H1 (cell line): ENCODE measurements at regions not wholly inside any gene's neighbourhood (a gene's known extent, or its start where the extent isn't known, plus 50 kb on each side); places are given as distances from the start of the nearest gene placed in this dataset.

Experiments
- CTCF ChIA-PET: fragments of 300-600 bp; sonication (Branson Sonifier 250); formaldehyde crosslinking; loops from one replicate; lab custom pipeline; 2021; ENCODE audit not compliant: partially characterized antibody; lab: Charles Lee
- POLR2A ChIA-PET: fragments of 300-600 bp; sonication (Branson Sonifier 250); formaldehyde crosslinking; loops from one replicate; lab custom pipeline; 2021; ENCODE audit warnings: inconsistent platforms; ENCODE audit not compliant: partially characterized antibody; lab: Charles Lee
- DNase-seq, 2 experiments: peaks; one replicate each; pipeline versions ENCODE4 v3.0.0 to v3.0.0-alpha.2; 2010 to 2022; ENCODE audit warnings: low spot score in 2 of 2, low read depth in 1 of 2, mixed read lengths in 1 of 2
- FAIRE-seq: peaks from 2 replicates; lab custom pipeline; 2011; peaks lifted over from hg19 to GRCh38; lab: Jason Lieb, UNC
- H2AFZ ChIP-seq: 2 replicates; pipeline ENCODE4 v1.8.1; 2012; ENCODE audit warnings: low read length, inconsistent platforms
- H2AK5ac ChIP-seq: 2 replicates; pipeline ENCODE4 v1.6.1; 2013; ENCODE audit warnings: low read depth, low read length
- H2BK120ac ChIP-seq: replicated peaks from 2 replicates; pipeline ENCODE3; 2013; ENCODE audit warnings: low read depth, low read length, inconsistent platforms
- H2BK12ac ChIP-seq: 2 replicates; pipeline ENCODE4 v1.6.1; 2013; ENCODE audit warnings: low read depth, low read length
- H2BK15ac ChIP-seq: 2 replicates; pipeline ENCODE4 v1.6.1; 2013; ENCODE audit warnings: low read length
- H2BK20ac ChIP-seq: 2 replicates; pipeline ENCODE4 v1.6.1; 2013; ENCODE audit warnings: low read length
- H2BK5ac ChIP-seq: 2 replicates; pipeline ENCODE4 v1.6.1; 2013; ENCODE audit warnings: low read depth, low read length
- H3K14ac ChIP-seq: 2 replicates; pipeline ENCODE4 v1.6.1; 2013; ENCODE audit warnings: inconsistent platforms; ENCODE audit not compliant: insufficient read length
- H3K18ac ChIP-seq: 2 replicates; pipeline ENCODE4 v1.6.1; 2013; ENCODE audit warnings: low read length; ENCODE audit errors: extremely low read depth
- H3K23ac ChIP-seq: 2 replicates; pipeline ENCODE4 v1.6.1; 2013; ENCODE audit warnings: inconsistent platforms; ENCODE audit not compliant: insufficient read length
- H3K23me2 ChIP-seq: 2 replicates; pipeline ENCODE4 v1.6.1; 2013; ENCODE audit warnings: low read depth, low read length
- H3K27ac ChIP-seq: 2 replicates; pipeline ENCODE4 v1.6.1; 2011; ENCODE audit warnings: low read depth, low read length, inconsistent platforms
- H3K27me3 ChIP-seq, 4 experiments: replicated peaks in 1 of 4; 1 replicate in 1 of 4; 2 replicates in 3 of 4; pipeline versions ENCODE4 v1.6.1 to v1.8.1; 2011 to 2013; ENCODE audit warnings: low read length in 3 of 4, mild to moderate bottlenecking in 3 of 4, inconsistent platforms in 2 of 4, mixed read lengths in 2 of 4, moderate library complexity in 1 of 4; ENCODE audit not compliant: control insufficient read depth in 3 of 4, insufficient read depth in 3 of 4; ENCODE audit errors: extremely low read depth in 1 of 4
- H3K36me3 ChIP-seq, 4 experiments: 2 replicates each; pipeline versions ENCODE4 v1.6.1 to v1.8.1; 2011 to 2013; ENCODE audit warnings: mild to moderate bottlenecking in 4 of 4, low read length in 3 of 4, moderate library complexity in 2 of 4, control low read depth in 1 of 4, inconsistent platforms in 1 of 4; ENCODE audit not compliant: insufficient read depth in 4 of 4, control insufficient read depth in 2 of 4
- H3K4ac ChIP-seq: replicated peaks from 2 replicates; pipeline ENCODE3; 2013; ENCODE audit warnings: low read length, low read depth, mixed read lengths, inconsistent platforms; ENCODE audit not compliant: insufficient read length
- H3K4me1 ChIP-seq, 4 experiments: replicated peaks in 1 of 4; 1 replicate in 1 of 4; 2 replicates in 3 of 4; pipeline versions ENCODE4 v1.6.1 to v1.8.1; 2011 to 2013; ENCODE audit warnings: low read length in 3 of 4, inconsistent platforms in 2 of 4, mixed read lengths in 1 of 4; ENCODE audit not compliant: insufficient read depth in 4 of 4, control insufficient read depth in 3 of 4
- H3K4me2 ChIP-seq, 2 experiments: 2 replicates each; pipeline versions ENCODE4 v1.6.1 to v1.8.1; 2011 to 2013; ENCODE audit warnings: low read depth in 2 of 2, low read length in 2 of 2, control low read depth in 1 of 2, inconsistent platforms in 1 of 2, mild to moderate bottlenecking in 1 of 2; ENCODE audit not compliant: insufficient read depth in 1 of 2
- H3K4me3 ChIP-seq, 4 experiments: fragments of 200-600, 300-600 bp in 1 of 4; sonication (generic), shearing (Covaris generic), sonication (Bioruptor Twin) in 1 of 4; 2 replicates each; pipeline versions ENCODE4 v1.5.1 to v1.8.1; 2011 to 2016; ENCODE audit warnings: low read length in 4 of 4, low read depth in 3 of 4, control low read depth in 2 of 4, inconsistent platforms in 2 of 4, mild to moderate bottlenecking in 2 of 4, mixed read lengths in 1 of 4, moderate library complexity in 1 of 4; ENCODE audit not compliant: insufficient read depth in 2 of 4; ENCODE audit errors: extremely low read depth in 1 of 4
- H3K56ac ChIP-seq: replicated peaks from 2 replicates; pipeline ENCODE3; 2013; ENCODE audit warnings: low read depth, mild to moderate bottlenecking, mixed read lengths, low read length, inconsistent platforms; ENCODE audit not compliant: insufficient read length
- H3K79me1 ChIP-seq: 2 replicates; pipeline ENCODE4 v1.6.1; 2013; ENCODE audit warnings: low read depth, low read length, control low read depth
- H3K79me2 ChIP-seq, 2 experiments: 2 replicates each; pipeline versions ENCODE4 v1.6.1 to v1.8.1; 2012 to 2013; ENCODE audit warnings: low read length in 2 of 2, mild to moderate bottlenecking in 2 of 2, inconsistent platforms in 1 of 2; ENCODE audit not compliant: insufficient read depth in 2 of 2, control insufficient read depth in 1 of 2
- H3K9ac ChIP-seq, 4 experiments: replicated peaks in 1 of 4; 1 replicate in 1 of 4; 2 replicates in 3 of 4; pipeline versions ENCODE4 v1.6.1 to v1.8.1; 2011 to 2013; ENCODE audit warnings: low read depth in 3 of 4, low read length in 3 of 4, control low read depth in 2 of 4, mild to moderate bottlenecking in 2 of 4, moderate library complexity in 2 of 4, inconsistent platforms in 1 of 4; ENCODE audit errors: extremely low read depth in 1 of 4
- H3K9me3 ChIP-seq, 2 experiments: 2 replicates each; pipeline versions ENCODE4 v1.6.1 to v1.8.1; 2012 to 2013; ENCODE audit warnings: mild to moderate bottlenecking in 2 of 2, moderate library complexity in 2 of 2, control low read depth in 1 of 2, inconsistent platforms in 1 of 2, low read depth in 1 of 2, low read length in 1 of 2, mixed read lengths in 1 of 2; ENCODE audit not compliant: insufficient read depth in 2 of 2
- H4K20me1 ChIP-seq, 2 experiments: replicated peaks in 1 of 2; 2 replicates each; pipeline versions ENCODE3 to v1.8.1; 2011 to 2013; ENCODE audit warnings: inconsistent platforms in 2 of 2, low read length in 2 of 2, mild to moderate bottlenecking in 1 of 2; ENCODE audit not compliant: insufficient read depth in 2 of 2, control insufficient read depth in 1 of 2
- H4K5ac ChIP-seq: 2 replicates; pipeline ENCODE4 v1.6.1; 2013; ENCODE audit warnings: low read length, low read depth, mixed read lengths, inconsistent platforms; ENCODE audit not compliant: insufficient read length
- H4K8ac ChIP-seq: 2 replicates; pipeline ENCODE4 v1.8.0; 2013; ENCODE audit warnings: mild to moderate bottlenecking, moderate library complexity, low read length, inconsistent platforms; ENCODE audit not compliant: insufficient read depth; ENCODE audit errors: extremely low read depth
- H4K91ac ChIP-seq: replicated peaks from 2 replicates; pipeline ENCODE3; 2013; ENCODE audit warnings: low read length, mixed read lengths, inconsistent platforms; ENCODE audit not compliant: insufficient read length
- BRCA1 ChIP-seq: IDR thresholded peaks from 2 replicates; pipeline ENCODE4 v1.6.1; 2012; ENCODE audit warnings: low read depth, low read length, improper control_type of control experiment
- CREB1 ChIP-seq: IDR thresholded peaks from 2 replicates; pipeline ENCODE4 v1.6.1; 2012; ENCODE audit warnings: inconsistent platforms
- EP300 ChIP-seq, 2 experiments: IDR thresholded peaks; 1 replicate in 1 of 2; 2 replicates in 1 of 2; pipeline ENCODE4 v1.6.1; 2011 to 2012; ENCODE audit warnings: low read depth in 2 of 2, low read length in 2 of 2, mild to moderate bottlenecking in 2 of 2, borderline replicate concordance in 1 of 2, inconsistent platforms in 1 of 2, moderate library complexity in 1 of 2
- FOSL1 ChIP-seq: IDR thresholded peaks from 2 replicates; pipeline ENCODE4 v1.6.1; 2011; ENCODE audit warnings: mild to moderate bottlenecking, low read depth, low read length, moderate library complexity; ENCODE audit not compliant: insufficient read depth
- GTF2F1 ChIP-seq: IDR thresholded peaks from 2 replicates; pipeline ENCODE4 v1.6.1; 2012; ENCODE audit warnings: low read depth, low read length, improper control_type of control experiment, borderline replicate concordance
- HDAC2 ChIP-seq, 2 experiments: fragments of 300-600 bp in 1 of 2; sonication (generic) in 1 of 2; IDR thresholded peaks; 2 replicates each; pipeline ENCODE4 v1.6.1; 2011 to 2012; ENCODE audit warnings: low read depth in 2 of 2, low read length in 2 of 2, mild to moderate bottlenecking in 2 of 2, moderate library complexity in 2 of 2, borderline replicate concordance in 1 of 2, inconsistent platforms in 1 of 2
- JUN ChIP-seq: IDR thresholded peaks from 2 replicates; pipeline ENCODE4 v1.6.1; 2011; ENCODE audit warnings: low read depth, mild to moderate bottlenecking, improper control_type of control experiment, low read length
- KDM5A ChIP-seq: fragments of 200-600 bp; IDR thresholded peaks from 2 replicates; pipeline ENCODE4 v1.7.1; 2012; ENCODE audit warnings: mild to moderate bottlenecking, low read length, inconsistent platforms, mixed read lengths
- POLR2A ChIP-seq, 2 experiments: IDR thresholded peaks; 1 replicate in 1 of 2; 2 replicates in 1 of 2; pipeline ENCODE4 v1.6.1; 2011; ENCODE audit warnings: low read depth in 2 of 2, low read length in 2 of 2, mild to moderate bottlenecking in 2 of 2; ENCODE audit errors: control extremely low read depth in 1 of 2
- RAD21 ChIP-seq, 2 experiments: IDR thresholded peaks in 1 of 2; conservative IDR thresholded peaks in 1 of 2; 2 replicates each; pipeline ENCODE4 v1.6.1; 2011; ENCODE audit warnings: low read depth in 2 of 2, low read length in 2 of 2, improper control_type of control experiment in 1 of 2, inconsistent platforms in 1 of 2, mild to moderate bottlenecking in 1 of 2, moderate library complexity in 1 of 2
- RFX5 ChIP-seq: IDR thresholded peaks from 2 replicates; pipeline ENCODE4 v1.6.1; 2011; ENCODE audit warnings: low read depth, low read length, improper control_type of control experiment, borderline replicate concordance
- TAF1 ChIP-seq: IDR thresholded peaks from 2 replicates; pipeline ENCODE4 v1.6.1; 2011; ENCODE audit warnings: mild to moderate bottlenecking, low read depth, low read length
- TAF7 ChIP-seq: optimal IDR thresholded peaks from 2 replicates; pipeline ENCODE3; 2011; ENCODE audit warnings: low read depth, mild to moderate bottlenecking, inconsistent platforms, low read length, moderate library complexity, borderline replicate concordance
- TCF12 ChIP-seq: IDR thresholded peaks from 2 replicates; pipeline ENCODE4 v1.6.1; 2011; ENCODE audit warnings: low read depth, mild to moderate bottlenecking, low read length
- USF2 ChIP-seq: IDR thresholded peaks from 2 replicates; pipeline ENCODE4 v1.6.1; 2011; ENCODE audit warnings: low read length, improper control_type of control experiment

- Histone ChIP-seq H4K5ac (no peak overlapping the region), H3K56ac (no peak overlapping the region), H4K8ac (no peak overlapping the region), H2BK15ac (no peak overlapping the region), H2BK12ac (no peak overlapping the region), H3K4me1 (peaks cover 0 to 4% (median 0%) of the 10 kb centered on the region in 4 experiments; a peak in 2 of 7 replicates), H2AK5ac (no peak overlapping the region), H4K91ac (no peak overlapping the region), H2BK5ac (no peak overlapping the region), H3K23ac (no peak overlapping the region), H3K79me2 (no peaks in the 10 kb centered on the region), H3K18ac (no peak overlapping the region), H3K4me3 (no peak overlapping the region), H3K36me3 (no peaks in the 10 kb centered on the region), H3K23me2 (no peaks in the 10 kb centered on the region), H3K4me2 (no peak overlapping the region), H2BK120ac (no peak overlapping the region), H3K4ac (no peak overlapping the region), H4K20me1 (no peaks in the 10 kb centered on the region), H3K27me3 (peaks cover 0 to 1% (median 0%) of the 10 kb centered on the region in 4 experiments; a peak in 1 of 7 replicates), H3K27ac (no peak overlapping the region), H2AFZ (no peak overlapping the region), H3K9me3 (no peaks in the 10 kb centered on the region), H3K9ac (no peak overlapping the region), H3K14ac (no peak overlapping the region), H3K79me1 (no peaks in the 10 kb centered on the region), H2BK20ac (no peak overlapping the region)
- DNase-seq (no peak), FAIRE-seq (no peak)
- POLR2A ChIA-PET: no interaction called here
- CTCF ChIA-PET: no interaction called here
- no peak for TF ChIP-seq TCF12
- TF ChIP-seq JUN: no peak
- TF ChIP-seq TAF7: no peak
- TF ChIP-seq RFX5: no peak
- no peak for TF ChIP-seq TAF1
- no peak for TF ChIP-seq USF2
- TF ChIP-seq EP300 (IDR thresholded peaks at IDR 0.05; ENCODE audit: borderline replicate concordance in 1 of 2, low read depth in 2 of 2, low read length in 2 of 2): no peak
- TF ChIP-seq RAD21 (IDR thresholded peaks at IDR 0.05 in 1 of 2, conservative IDR thresholded peaks at IDR 0.05 in 1 of 2; ENCODE audit: low read depth in 2 of 2, low read length in 2 of 2): no peak
- no peak for TF ChIP-seq CREB1
- TF ChIP-seq GTF2F1: no peak
- TF ChIP-seq POLR2A (IDR thresholded peaks at IDR 0.05; ENCODE audit: control extremely low read depth in 1 of 2, low read depth in 2 of 2, low read length in 2 of 2): no peak
- TF ChIP-seq HDAC2 (IDR thresholded peaks at IDR 0.05; ENCODE audit: borderline replicate concordance in 1 of 2, low read depth in 2 of 2, low read length in 2 of 2): no peak
- no peak for TF ChIP-seq FOSL1
- TF ChIP-seq BRCA1: no peak
- TF ChIP-seq KDM5A: no peak
These were observed 250.6 kb upstream of the ROBO1 start for GRCh38 chr3:80018375-80018774.
